Mucosa of descending colon (tissue), 3 donors: ENCODE measurements at regions not wholly inside any gene's neighbourhood (a gene's known extent, or its start where the extent isn't known, plus 50 kb on each side); places are given as distances from the start of the nearest gene placed in this dataset.

ENCODE experiments used
- ATAC-seq: fragments of 200-7000 bp; cut with Tn5 transposase; one replicate; pipeline ENCODE4 v1.9.1; 2020; ENCODE audit warnings: mild to moderate bottlenecking, moderate library complexity
- DNase-seq, 3 donors: peaks; one replicate each; pipeline ENCODE4 v3.0.0-alpha.2; 2020
- H3K36me3 ChIP-seq: fragments of 200-600 bp; one replicate; pipeline ENCODE4 v1.8.0; 2021; ENCODE audit warnings: low read depth, mild to moderate bottlenecking
- H3K4me1 ChIP-seq: fragments of 200-600 bp; one replicate; pipeline ENCODE4 v1.8.0; 2021; ENCODE audit warnings: low read depth, mild to moderate bottlenecking
- H3K4me3 ChIP-seq: fragments of 200-600 bp; one replicate; pipeline ENCODE4 v1.8.0; 2021; ENCODE audit warnings: mild to moderate bottlenecking
- H3K9me3 ChIP-seq: fragments of 200-600 bp; one replicate; pipeline ENCODE4 v1.8.0; 2021; ENCODE audit warnings: mild to moderate bottlenecking
- intact Hi-C, 2 donors: fragments of 100-400 bp; cut with DNase I in 1 of 2; cut with micrococcal nuclease in 1 of 2; formaldehyde crosslinking; loops; one replicate each; pipeline versions ENCODE4 v1.11.0 to v1.11.1; 2022; cut with DNase I, micrococcal nuclease
- TF ChIP-seq, protein P1 (sequence below): fragments of 200-600 bp; IDR thresholded peaks from one replicate; pipeline ENCODE4 v1.8.0; 2022; ENCODE audit warnings: antibody characterized with exemption, mild to moderate bottlenecking
- donor health status: DM: no; HTN: no; CAD: no; lungs with moderate emphysema.
- donor health status: DM: no; HTN: no; CAD: no.
- donor health status: DM: no; HTN: yes; CAD: no.

DNA sequence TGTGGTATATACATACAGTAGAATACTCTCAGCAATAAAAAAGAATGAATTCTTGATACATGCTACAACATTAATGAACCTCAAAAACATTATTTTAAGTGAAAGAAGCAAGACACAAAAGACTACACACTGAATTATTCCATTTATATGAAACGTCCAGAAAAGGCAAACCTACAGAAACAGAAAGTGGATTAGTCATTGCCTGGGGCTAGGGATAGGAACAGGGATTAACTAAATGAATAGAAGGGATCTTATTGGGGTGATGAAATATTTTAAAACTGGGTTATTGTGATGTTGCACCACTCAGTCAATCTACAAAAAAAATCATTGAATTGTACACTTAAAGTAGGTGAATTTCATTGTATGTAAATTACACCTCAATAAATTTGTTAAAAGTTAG lies 326.7 kb downstream of the PIK3R1 start:
- ATAC-seq = no peak
- H3K36me3 ChIP-seq = no peaks in the 10 kb centered on the region
- no peak overlapping the region for H3K4me3 ChIP-seq
- TF ChIP-seq, protein P1, sequence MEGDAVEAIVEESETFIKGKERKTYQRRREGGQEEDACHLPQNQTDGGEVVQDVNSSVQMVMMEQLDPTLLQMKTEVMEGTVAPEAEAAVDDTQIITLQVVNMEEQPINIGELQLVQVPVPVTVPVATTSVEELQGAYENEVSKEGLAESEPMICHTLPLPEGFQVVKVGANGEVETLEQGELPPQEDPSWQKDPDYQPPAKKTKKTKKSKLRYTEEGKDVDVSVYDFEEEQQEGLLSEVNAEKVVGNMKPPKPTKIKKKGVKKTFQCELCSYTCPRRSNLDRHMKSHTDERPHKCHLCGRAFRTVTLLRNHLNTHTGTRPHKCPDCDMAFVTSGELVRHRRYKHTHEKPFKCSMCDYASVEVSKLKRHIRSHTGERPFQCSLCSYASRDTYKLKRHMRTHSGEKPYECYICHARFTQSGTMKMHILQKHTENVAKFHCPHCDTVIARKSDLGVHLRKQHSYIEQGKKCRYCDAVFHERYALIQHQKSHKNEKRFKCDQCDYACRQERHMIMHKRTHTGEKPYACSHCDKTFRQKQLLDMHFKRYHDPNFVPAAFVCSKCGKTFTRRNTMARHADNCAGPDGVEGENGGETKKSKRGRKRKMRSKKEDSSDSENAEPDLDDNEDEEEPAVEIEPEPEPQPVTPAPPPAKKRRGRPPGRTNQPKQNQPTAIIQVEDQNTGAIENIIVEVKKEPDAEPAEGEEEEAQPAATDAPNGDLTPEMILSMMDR = no peak
- H3K9me3 ChIP-seq = no peaks in the 10 kb centered on the region
- intact Hi-C loops = no loop called here
- H3K4me1 ChIP-seq = peaks cover 3% of the 10 kb centered on the region
- no peak for DNase-seq

DNA sequence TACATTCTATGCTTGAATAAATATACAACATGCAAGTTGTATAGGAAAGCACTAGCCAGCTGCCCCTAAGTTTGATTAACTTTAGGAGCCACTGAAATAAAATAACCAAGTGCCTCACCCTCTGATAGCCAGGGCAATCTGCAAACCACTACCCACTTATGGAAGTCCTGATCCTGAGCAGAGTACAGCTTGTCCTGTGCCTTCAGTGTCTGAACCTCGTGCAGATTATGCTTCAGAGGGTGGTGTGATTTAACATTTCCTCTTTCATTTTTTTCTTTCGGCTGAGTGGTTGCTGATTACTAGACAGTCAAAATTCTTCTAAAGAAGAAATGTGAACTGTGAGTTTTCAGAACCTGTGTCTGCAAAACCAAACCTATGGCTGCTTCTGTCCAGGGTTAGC lies 327.7 kb downstream of the PIK3R1 start:
- DNase-seq = no peak
- no peaks in the 10 kb centered on the region for H3K36me3 ChIP-seq
- H3K4me3 ChIP-seq = no peak overlapping the region
- no peaks in the 10 kb centered on the region for H3K9me3 ChIP-seq
- ATAC-seq = peak; percentile 68
- TF ChIP-seq, protein P1 = no peak
- H3K4me1 ChIP-seq = peaks cover 3% of the 10 kb centered on the region
- intact Hi-C loops = no loop called here

DNA sequence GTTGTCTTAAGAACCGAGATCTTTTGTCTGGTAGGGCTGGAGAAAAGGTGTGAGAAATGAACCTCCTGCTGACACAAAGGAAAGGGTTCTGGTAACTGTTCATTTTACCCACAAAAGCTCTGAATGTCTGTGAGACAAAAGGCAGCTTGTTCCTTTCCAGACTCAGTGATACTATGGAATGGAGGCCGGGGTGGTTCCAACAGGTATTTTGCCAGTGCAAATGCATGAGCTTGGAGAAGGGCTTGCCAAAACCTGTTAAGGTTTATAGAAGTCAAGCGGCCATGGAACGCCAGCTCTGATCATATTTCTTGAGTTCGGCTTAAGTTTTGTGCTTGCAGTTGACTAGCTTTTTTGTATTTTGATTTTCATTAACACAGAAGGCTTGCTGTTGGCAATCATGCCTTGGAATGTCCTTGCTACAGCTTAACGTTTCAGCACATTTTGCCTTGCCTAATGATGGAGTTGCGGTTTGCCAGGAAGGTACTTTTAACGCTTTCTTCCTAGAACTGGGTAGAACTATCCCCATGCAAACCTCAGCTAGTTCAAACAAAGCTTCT lies 328.6 kb downstream of the PIK3R1 start:
- Histone ChIP-seq H3K4me3 (no peak overlapping the region), H3K4me1 (peaks cover 3% of the 10 kb centered on the region), H3K9me3 (no peaks in the 10 kb centered on the region), H3K36me3 (no peaks in the 10 kb centered on the region)
- no peak for DNase-seq
- intact Hi-C loops = no loop called here
- TF ChIP-seq, protein P1 = no peak
- peak; percentile 12 for ATAC-seq

DNA sequence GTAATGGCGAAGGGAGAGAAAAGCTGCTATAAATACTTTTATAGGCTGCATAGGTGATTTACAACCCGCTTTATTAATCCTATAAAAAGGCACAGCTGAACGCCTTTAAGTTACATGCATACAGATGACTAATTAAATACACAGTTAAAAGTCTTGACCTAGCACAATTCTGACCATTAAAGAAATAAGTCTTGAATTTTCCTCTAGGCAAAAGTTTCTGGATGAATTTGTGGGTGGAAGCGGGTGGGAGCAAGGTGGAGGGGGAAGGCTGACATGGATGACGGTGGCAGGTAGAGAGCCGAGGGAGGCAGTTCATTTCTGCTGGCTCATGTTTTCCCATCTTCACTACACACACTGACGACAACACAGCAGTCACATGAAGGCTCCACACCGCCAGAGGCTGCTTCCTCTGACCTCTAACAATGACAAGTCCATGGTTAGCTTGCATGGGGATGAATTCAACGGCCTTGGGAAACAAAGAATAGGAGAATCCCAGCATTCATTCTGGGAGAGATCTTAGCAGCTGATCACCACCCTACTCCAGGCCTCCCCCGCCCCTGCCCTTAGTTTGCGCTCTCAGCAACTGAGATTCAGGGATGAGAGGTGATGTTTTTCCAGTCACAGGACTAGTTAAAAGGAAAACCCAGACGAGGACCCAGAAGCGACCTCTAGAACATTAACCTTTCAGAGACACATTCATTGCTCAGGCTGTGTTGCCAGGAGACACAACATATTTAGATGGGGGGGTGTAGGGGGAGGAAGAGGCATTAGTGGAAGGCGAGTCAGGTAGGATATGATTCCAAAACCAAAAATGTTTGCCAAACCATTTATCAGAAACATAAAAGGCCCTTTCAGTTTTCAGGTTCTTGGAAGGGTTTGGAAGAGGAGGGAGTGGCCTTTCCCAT lies 329.3 kb downstream of the PIK3R1 start:
- no peak overlapping the region for H3K4me3 ChIP-seq
- ATAC-seq = peak; percentile 82
- TF ChIP-seq, protein P1 = no peak
- intact Hi-C loops = no loop called here
- peaks cover 3% of the 10 kb centered on the region for H3K4me1 ChIP-seq
- peak in 1 of 3 donors; percentile 26 for DNase-seq
- no peaks in the 10 kb centered on the region for H3K36me3 ChIP-seq
- no peaks in the 10 kb centered on the region for H3K9me3 ChIP-seq

DNA sequence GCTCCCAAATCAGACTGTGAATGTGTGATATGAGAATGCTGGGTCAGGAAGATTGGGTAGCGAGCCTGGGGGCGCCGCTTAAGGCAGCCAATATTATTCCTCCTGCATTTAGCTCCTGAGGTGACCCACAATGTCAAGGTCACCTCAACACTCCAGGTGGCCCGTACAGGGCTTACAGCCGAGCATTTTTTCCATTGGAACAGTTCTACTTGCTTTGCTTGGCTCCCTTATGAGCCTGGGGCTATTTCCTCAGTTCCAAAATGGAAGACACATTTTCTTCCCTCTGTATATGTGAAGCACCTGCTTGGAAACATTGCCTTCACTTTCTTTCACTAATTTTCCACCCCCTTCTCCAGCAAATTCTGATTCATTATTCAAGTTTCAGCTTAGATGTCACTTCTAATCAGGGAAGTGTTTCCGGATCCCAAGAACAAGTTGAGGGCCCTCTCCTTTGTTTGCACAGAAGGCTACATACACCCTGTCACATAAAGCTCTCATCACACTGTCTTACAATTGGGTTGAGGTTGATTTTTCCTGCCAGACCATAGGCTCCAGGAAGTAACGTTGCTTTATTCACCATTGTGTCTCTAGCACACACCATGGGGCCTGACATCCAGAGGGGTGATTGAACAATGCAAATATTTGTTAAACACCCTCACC lies 330.2 kb downstream of the PIK3R1 start:
- Histone ChIP-seq H3K9me3 (no peaks in the 10 kb centered on the region), H3K4me3 (no peak overlapping the region), H3K4me1 (peaks cover 3% of the 10 kb centered on the region), H3K36me3 (no peaks in the 10 kb centered on the region)
- DNase-seq = no peak
- ATAC-seq = no peak
- TF ChIP-seq, protein P1 = no peak
- intact Hi-C loops = no loop called here
